Panc1 (cell line): ENCODE measurements at regions not wholly inside any gene's neighbourhood (a gene's known extent, or its start where the extent isn't known, plus 50 kb on each side); places are given as distances from the start of the nearest gene placed in this dataset.

Source experiments
- ATAC-seq: fragments of 200-7000 bp; cut with Tn5 transposase; 2 replicates; pipeline ENCODE4 v1.9.1; 2020; ENCODE audit warnings: mild to moderate bottlenecking, moderate library complexity
- BruUV-seq: library from RNA; stranded (reverse); fragments of 400-500 nt; replicated peaks from 2 replicates; lab custom pipeline; 2021; lab: Mats Ljungman, UMichigan
- CTCF ChIA-PET: fragments of 300-600 bp; sonication (Branson Sonifier 250); formaldehyde crosslinking; loops from one replicate; lab custom pipeline; 2022; ENCODE audit warnings: antibody characterized with exemption; lab: Charles Lee
- POLR2A ChIA-PET: fragments of 300-600 bp; sonication (Branson Sonifier 250); formaldehyde crosslinking; loops from one replicate; lab custom pipeline; 2022; ENCODE audit warnings: antibody characterized with exemption; lab: Charles Lee
- DNase-seq: peaks from one replicate; pipeline ENCODE4 v3.0.0-alpha.2; 2010; ENCODE audit warnings: low read depth, low spot score
- H3K27ac ChIP-seq: 2 replicates; pipeline ENCODE4 v1.5.1; 2011; ENCODE audit warnings: mild to moderate bottlenecking, low read length, inconsistent platforms
- H3K27me3 ChIP-seq: fragments of 200-500 bp; sonication (Bioruptor generic); 2 replicates; pipeline ENCODE4 v1.6.0; 2014; ENCODE audit warnings: low read length, inconsistent platforms; ENCODE audit not compliant: control insufficient read depth, insufficient read depth
- H3K36me3 ChIP-seq: fragments of 200-500 bp; sonication (Bioruptor generic); 2 replicates; pipeline ENCODE4 v1.5.1; 2014; ENCODE audit warnings: inconsistent platforms, mild to moderate bottlenecking, low read length, moderate library complexity; ENCODE audit not compliant: control insufficient read depth, insufficient read depth
- H3K4me1 ChIP-seq: 2 replicates; pipeline ENCODE4 v1.5.1; 2011; ENCODE audit warnings: inconsistent platforms, mild to moderate bottlenecking, low read length, moderate library complexity; ENCODE audit not compliant: control insufficient read depth, insufficient read depth
- H3K4me3 ChIP-seq, 2 experiments: 2 replicates each; pipeline ENCODE4 v1.5.1; 2011 to 2012; ENCODE audit warnings: low read depth in 2 of 2, low read length in 2 of 2, mild to moderate bottlenecking in 2 of 2, inconsistent platforms in 1 of 2, moderate library complexity in 1 of 2
- H3K9me3 ChIP-seq: fragments of 200-500 bp; sonication (Bioruptor generic); 2 replicates; pipeline ENCODE4 v1.5.1; 2014; ENCODE audit warnings: low read depth, mild to moderate bottlenecking, inconsistent platforms, low read length, moderate library complexity; ENCODE audit not compliant: control insufficient read depth, insufficient read depth
- POLR2AphosphoS5 ChIP-seq: IDR thresholded peaks from 2 replicates; pipeline ENCODE4 v1.6.1; 2012; ENCODE audit warnings: mild to moderate bottlenecking, low read depth, low read length, moderate library complexity
- SIN3A ChIP-seq: IDR thresholded peaks from 2 replicates; pipeline ENCODE4 v1.6.1; 2012; ENCODE audit warnings: low read depth, mild to moderate bottlenecking, low read length, moderate library complexity, borderline replicate concordance; ENCODE audit not compliant: insufficient read depth
- TCF7L2 ChIP-seq: IDR thresholded peaks from 2 replicates; pipeline ENCODE4 v1.6.1; 2011; ENCODE audit warnings: mild to moderate bottlenecking, low read depth, low read length, inconsistent platforms
- in situ Hi-C: cut with HindIII; loops from 2 replicates; pipeline ENCODE4 v1.10.0; 2016; ENCODE audit warnings: low sequenced_read_pairs, low pct_unique_long_range_greater_than_20kb
- intact Hi-C: fragments of 100-400 bp; cut with micrococcal nuclease; formaldehyde crosslinking; loops from one replicate; pipeline ENCODE4 v1.10.0; 2022; ENCODE audit not compliant: unreplicated experiment
- TF ChIP-seq, protein P1 (sequence below): fragments of 450-650 bp; IDR thresholded peaks from 2 replicates; pipeline ENCODE4 v1.5.1; 2017; ENCODE audit warnings: mild to moderate bottlenecking
- TF ChIP-seq, protein P2 (sequence below), 2 experiments: IDR thresholded peaks; 2 replicates each; pipeline ENCODE4 v1.6.1; 2011 to 2012; ENCODE audit warnings: low read depth in 2 of 2, control low read depth in 1 of 2, low read length in 1 of 2, mild to moderate bottlenecking in 1 of 2, moderate library complexity in 1 of 2; ENCODE audit not compliant: insufficient read depth in 1 of 2

DNA sequence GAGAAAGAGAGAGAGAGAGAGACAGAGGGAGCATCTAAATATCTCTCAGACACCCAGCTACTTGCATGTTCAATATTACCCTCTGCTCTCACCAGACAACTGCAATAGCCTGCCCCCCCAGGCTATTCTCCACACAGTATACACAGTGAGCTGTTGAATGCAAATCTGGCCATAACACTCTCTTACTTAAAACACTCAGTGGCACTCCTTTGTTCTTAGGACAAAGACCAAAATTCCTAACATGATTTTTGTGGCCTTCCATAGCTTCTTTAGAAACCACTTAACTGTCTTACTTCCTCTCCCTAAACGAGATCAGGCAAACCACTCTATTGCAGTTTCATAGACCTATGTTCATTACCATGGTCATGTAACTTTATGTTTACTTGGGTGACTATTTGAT is 903.6 kb upstream of the AUTS2 start:
- POLR2A ChIA-PET, result no interaction called here
- Histone ChIP-seq H3K4me3 (no peak overlapping the region), H3K27ac (no peak overlapping the region), H3K36me3 (no peaks in the 10 kb centered on the region), H3K27me3 (no peaks in the 10 kb centered on the region), H3K4me1 (no peaks in the 10 kb centered on the region), H3K9me3 (no peaks in the 10 kb centered on the region)
- CTCF ChIA-PET, result no interaction called here
- ATAC-seq (no peak), DNase-seq (no peak)
- TF ChIP-seq, protein P1, sequence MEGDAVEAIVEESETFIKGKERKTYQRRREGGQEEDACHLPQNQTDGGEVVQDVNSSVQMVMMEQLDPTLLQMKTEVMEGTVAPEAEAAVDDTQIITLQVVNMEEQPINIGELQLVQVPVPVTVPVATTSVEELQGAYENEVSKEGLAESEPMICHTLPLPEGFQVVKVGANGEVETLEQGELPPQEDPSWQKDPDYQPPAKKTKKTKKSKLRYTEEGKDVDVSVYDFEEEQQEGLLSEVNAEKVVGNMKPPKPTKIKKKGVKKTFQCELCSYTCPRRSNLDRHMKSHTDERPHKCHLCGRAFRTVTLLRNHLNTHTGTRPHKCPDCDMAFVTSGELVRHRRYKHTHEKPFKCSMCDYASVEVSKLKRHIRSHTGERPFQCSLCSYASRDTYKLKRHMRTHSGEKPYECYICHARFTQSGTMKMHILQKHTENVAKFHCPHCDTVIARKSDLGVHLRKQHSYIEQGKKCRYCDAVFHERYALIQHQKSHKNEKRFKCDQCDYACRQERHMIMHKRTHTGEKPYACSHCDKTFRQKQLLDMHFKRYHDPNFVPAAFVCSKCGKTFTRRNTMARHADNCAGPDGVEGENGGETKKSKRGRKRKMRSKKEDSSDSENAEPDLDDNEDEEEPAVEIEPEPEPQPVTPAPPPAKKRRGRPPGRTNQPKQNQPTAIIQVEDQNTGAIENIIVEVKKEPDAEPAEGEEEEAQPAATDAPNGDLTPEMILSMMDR, result no peak
- TF ChIP-seq TCF7L2 (no peak), SIN3A (no peak)
- TF ChIP-seq, protein P2, sequence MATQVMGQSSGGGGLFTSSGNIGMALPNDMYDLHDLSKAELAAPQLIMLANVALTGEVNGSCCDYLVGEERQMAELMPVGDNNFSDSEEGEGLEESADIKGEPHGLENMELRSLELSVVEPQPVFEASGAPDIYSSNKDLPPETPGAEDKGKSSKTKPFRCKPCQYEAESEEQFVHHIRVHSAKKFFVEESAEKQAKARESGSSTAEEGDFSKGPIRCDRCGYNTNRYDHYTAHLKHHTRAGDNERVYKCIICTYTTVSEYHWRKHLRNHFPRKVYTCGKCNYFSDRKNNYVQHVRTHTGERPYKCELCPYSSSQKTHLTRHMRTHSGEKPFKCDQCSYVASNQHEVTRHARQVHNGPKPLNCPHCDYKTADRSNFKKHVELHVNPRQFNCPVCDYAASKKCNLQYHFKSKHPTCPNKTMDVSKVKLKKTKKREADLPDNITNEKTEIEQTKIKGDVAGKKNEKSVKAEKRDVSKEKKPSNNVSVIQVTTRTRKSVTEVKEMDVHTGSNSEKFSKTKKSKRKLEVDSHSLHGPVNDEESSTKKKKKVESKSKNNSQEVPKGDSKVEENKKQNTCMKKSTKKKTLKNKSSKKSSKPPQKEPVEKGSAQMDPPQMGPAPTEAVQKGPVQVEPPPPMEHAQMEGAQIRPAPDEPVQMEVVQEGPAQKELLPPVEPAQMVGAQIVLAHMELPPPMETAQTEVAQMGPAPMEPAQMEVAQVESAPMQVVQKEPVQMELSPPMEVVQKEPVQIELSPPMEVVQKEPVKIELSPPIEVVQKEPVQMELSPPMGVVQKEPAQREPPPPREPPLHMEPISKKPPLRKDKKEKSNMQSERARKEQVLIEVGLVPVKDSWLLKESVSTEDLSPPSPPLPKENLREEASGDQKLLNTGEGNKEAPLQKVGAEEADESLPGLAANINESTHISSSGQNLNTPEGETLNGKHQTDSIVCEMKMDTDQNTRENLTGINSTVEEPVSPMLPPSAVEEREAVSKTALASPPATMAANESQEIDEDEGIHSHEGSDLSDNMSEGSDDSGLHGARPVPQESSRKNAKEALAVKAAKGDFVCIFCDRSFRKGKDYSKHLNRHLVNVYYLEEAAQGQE (IDR thresholded peaks at IDR 0.05; ENCODE audit: insufficient read depth in 1 of 2, low read depth in 2 of 2, low read length in 1 of 2), result no peak
- no TSS peak for BruUV-seq
- in situ Hi-C loops (no loop called here), intact Hi-C loops (no loop called here)

DNA sequence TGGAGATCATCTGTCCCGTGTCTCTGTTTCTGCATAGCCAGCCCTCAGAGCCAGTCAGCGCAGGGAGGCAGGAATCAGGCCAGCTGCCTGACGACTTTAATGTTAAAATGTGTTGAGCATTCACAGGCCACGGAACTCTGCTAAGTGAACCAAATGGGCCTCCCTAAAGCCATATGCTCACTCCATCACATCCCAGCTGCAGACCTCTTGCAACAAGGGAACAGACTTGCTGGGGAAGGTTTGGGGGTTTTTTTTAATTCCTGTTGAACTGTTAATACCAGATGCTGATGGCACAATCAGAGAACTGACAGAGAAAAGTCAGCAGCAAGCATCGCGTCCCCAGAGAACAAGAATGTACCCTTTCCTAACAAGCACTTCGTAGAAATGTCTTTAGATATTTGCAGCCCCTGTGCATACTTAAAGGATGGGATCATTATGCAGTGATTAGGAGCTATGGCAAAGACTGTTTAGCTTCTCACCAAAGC is 900.4 kb upstream of the AUTS2 start:
- H3K4me1 ChIP-seq, result no peaks in the 10 kb centered on the region
- no peak overlapping the region for H3K4me3 ChIP-seq
- no peak overlapping the region for H3K27ac ChIP-seq
- TF ChIP-seq POLR2AphosphoS5, result no peak
- TF ChIP-seq SIN3A, result no peak
- no peak for TF ChIP-seq TCF7L2
- TF ChIP-seq, protein P1, result no peak
- TF ChIP-seq, protein P2 (IDR thresholded peaks at IDR 0.05; ENCODE audit: insufficient read depth in 1 of 2, low read depth in 2 of 2, low read length in 1 of 2), result no peak
- no TSS peak for BruUV-seq
- no peaks in the 10 kb centered on the region for H3K36me3 ChIP-seq
- H3K27me3 ChIP-seq, result no peaks in the 10 kb centered on the region
- ChIA-PET CTCF (no interaction called here), POLR2A (no interaction called here)
- H3K9me3 ChIP-seq, result no peaks in the 10 kb centered on the region
- no peak for DNase-seq
- in situ Hi-C loops, result no loop called here
- intact Hi-C loops, result no loop called here
- no peak for ATAC-seq
